IMR-90 (cell line): ENCODE measurements at regions not wholly inside any gene's neighbourhood (a gene's known extent, or its start where the extent isn't known, plus 50 kb on each side); places are given as distances from the start of the nearest gene placed in this dataset.

Source experiments
- ATAC-seq: fragments of 200-7000 bp; cut with Tn5 transposase; 2 replicates; pipeline ENCODE4 v1.9.1; 2020; ENCODE audit warnings: low read depth, mild to moderate bottlenecking, moderate library complexity
- BruUV-seq: library from RNA; stranded (reverse); fragments of 400-500 nt; replicated peaks from 2 replicates; lab custom pipeline; 2021; lab: Mats Ljungman, UMichigan
- CTCF ChIA-PET: fragments of 300-600 bp; formaldehyde crosslinking; extraction: SDS; loops from one replicate; lab custom pipeline; 2021; ENCODE audit warnings: antibody characterized with exemption; lab: Yijun Ruan, JAX
- POLR2A ChIA-PET: fragments of 300-600 bp; sonication (Branson Sonifier 250); formaldehyde crosslinking; loops from one replicate; lab custom pipeline; 2022; ENCODE audit warnings: antibody characterized with exemption; ENCODE audit not compliant: unreplicated experiment; lab: Charles Lee
- DNase-seq: peaks from one replicate; pipeline ENCODE4 v3.0.0; 2013
- H2AFZ ChIP-seq: replicated peaks from 2 replicates; pipeline ENCODE3; 2013; ENCODE audit warnings: low read length, mild to moderate bottlenecking; ENCODE audit not compliant: poor library complexity
- H2AK5ac ChIP-seq: 2 replicates; pipeline ENCODE4 v1.6.1; 2013; ENCODE audit warnings: low read depth, low read length, inconsistent platforms
- H2AK9ac ChIP-seq: replicated peaks from 2 replicates; pipeline ENCODE3; 2013; ENCODE audit warnings: mild to moderate bottlenecking, low read depth, low read length, moderate library complexity; ENCODE audit not compliant: poor library complexity
- H2BK120ac ChIP-seq: 2 replicates; pipeline ENCODE4 v1.6.1; 2013; ENCODE audit warnings: low read depth, low read length, inconsistent platforms
- H2BK15ac ChIP-seq: 3 replicates; pipeline ENCODE4 v1.6.1; 2013; ENCODE audit warnings: low read depth, low read length, inconsistent platforms
- H2BK20ac ChIP-seq: 2 replicates; pipeline ENCODE4 v1.6.1; 2013; ENCODE audit warnings: low read depth, mild to moderate bottlenecking, inconsistent platforms, low read length, moderate library complexity
- H2BK5ac ChIP-seq: 2 replicates; pipeline ENCODE4 v1.6.1; 2013; ENCODE audit warnings: mild to moderate bottlenecking, low read depth, low read length, inconsistent platforms; ENCODE audit not compliant: poor library complexity, severe bottlenecking
- H3K14ac ChIP-seq: replicated peaks from 2 replicates; pipeline ENCODE4 v1.6.1; 2013; ENCODE audit warnings: low read depth, low read length, inconsistent platforms
- H3K18ac ChIP-seq: 2 replicates; pipeline ENCODE4 v1.6.1; 2013; ENCODE audit warnings: low read depth, low read length, control low read depth
- H3K23ac ChIP-seq: 2 replicates; pipeline ENCODE4 v1.6.1; 2013; ENCODE audit warnings: low read depth, low read length, inconsistent platforms
- H3K27ac ChIP-seq: 2 replicates; pipeline ENCODE4 v1.5.1; 2013; ENCODE audit warnings: mild to moderate bottlenecking, control low read depth, low read length; ENCODE audit not compliant: insufficient read depth
- H3K27me3 ChIP-seq: 2 replicates; pipeline ENCODE4 v1.6.1; 2013; ENCODE audit warnings: low read length; ENCODE audit not compliant: control insufficient read depth, insufficient read depth
- H3K36me3 ChIP-seq: 2 replicates; pipeline ENCODE4 v1.6.1; 2013; ENCODE audit warnings: low read length, mixed read lengths; ENCODE audit not compliant: control insufficient read depth, insufficient read depth
- H3K4ac ChIP-seq: 2 replicates; pipeline ENCODE4 v1.6.1; 2013; ENCODE audit warnings: low read depth, low read length, inconsistent platforms
- H3K4me1 ChIP-seq: 2 replicates; pipeline ENCODE4 v1.6.1; 2013; ENCODE audit warnings: low read length, mixed read lengths; ENCODE audit not compliant: control insufficient read depth, insufficient read depth
- H3K4me2 ChIP-seq: 2 replicates; pipeline ENCODE4 v1.6.1; 2013; ENCODE audit warnings: low read depth, mild to moderate bottlenecking, control low read depth, low read length, moderate library complexity
- H3K4me3 ChIP-seq: 2 replicates; pipeline ENCODE4 v1.5.1; 2013; ENCODE audit warnings: low read depth, mild to moderate bottlenecking, control low read depth, low read length, moderate library complexity; ENCODE audit not compliant: insufficient read depth
- H3K56ac ChIP-seq: 2 replicates; pipeline ENCODE4 v1.6.1; 2013; ENCODE audit warnings: low read length, inconsistent platforms; ENCODE audit not compliant: insufficient read depth; ENCODE audit errors: extremely low read depth
- H3K79me1 ChIP-seq, 2 experiments: 2 replicates each; pipeline ENCODE4 v1.6.1; 2013; ENCODE audit warnings: low read length in 2 of 2, inconsistent platforms in 1 of 2, low read depth in 1 of 2
- H3K9ac ChIP-seq: 2 replicates; pipeline ENCODE4 v1.6.1; 2013; ENCODE audit warnings: low read depth, low read length, control low read depth
- H3K9me1 ChIP-seq: 2 replicates; pipeline ENCODE4 v1.6.1; 2013; ENCODE audit warnings: low read length, inconsistent platforms; ENCODE audit not compliant: insufficient read depth
- H3K9me3 ChIP-seq: 2 replicates; pipeline ENCODE4 v1.6.1; 2013; ENCODE audit warnings: low read length; ENCODE audit not compliant: control insufficient read depth, insufficient read depth
- H4K20me1 ChIP-seq: 2 replicates; pipeline ENCODE4 v1.6.1; 2013; ENCODE audit warnings: low read length, inconsistent platforms; ENCODE audit not compliant: insufficient read depth
- H4K5ac ChIP-seq: 2 replicates; pipeline ENCODE4 v1.6.1; 2013; ENCODE audit warnings: mild to moderate bottlenecking, low read depth, low read length, control low read depth
- H4K8ac ChIP-seq, 2 experiments: 2 replicates each; pipeline ENCODE4 v1.6.1; 2013; ENCODE audit warnings: low read depth in 2 of 2, low read length in 2 of 2, control low read depth in 1 of 2, inconsistent platforms in 1 of 2
- H4K91ac ChIP-seq: 2 replicates; pipeline ENCODE4 v1.6.1; 2013; ENCODE audit warnings: low read depth, low read length, inconsistent platforms; ENCODE audit not compliant: insufficient read depth
- BHLHE40 ChIP-seq: fragments of 150-350 bp; IDR thresholded peaks from 2 replicates; pipeline ENCODE4 v1.6.1; 2016; ENCODE audit warnings: mild to moderate bottlenecking, low read depth, low read length
- CHD1 ChIP-seq: IDR thresholded peaks from 2 replicates; pipeline ENCODE4 v1.6.1; 2012; ENCODE audit warnings: low read depth, low read length, improper control_type of control experiment
- FOS ChIP-seq: fragments of 150-350 bp; IDR thresholded peaks from 2 replicates; pipeline ENCODE4 v1.6.1; 2016; ENCODE audit warnings: low read depth, low read length
- MAFK ChIP-seq: IDR thresholded peaks from 2 replicates; pipeline ENCODE4 v1.6.1; 2012; ENCODE audit warnings: low read depth, low read length, improper control_type of control experiment
- MXI1 ChIP-seq: IDR thresholded peaks from 2 replicates; pipeline ENCODE4 v1.6.1; 2012; ENCODE audit warnings: low read depth, mild to moderate bottlenecking, low read length, moderate library complexity, borderline replicate concordance
- POLR2A ChIP-seq: IDR thresholded peaks from 2 replicates; pipeline ENCODE4 v1.6.1; 2012; ENCODE audit warnings: mild to moderate bottlenecking, low read depth, low read length
- WGBS, 2 experiments: methylation state at CpG; one replicate each; pipeline versions ENCODE4 v1.1.5 to v1.1.7; 2013; ENCODE audit warnings: missing lambda C conversion rate in 2 of 2; ENCODE audit not compliant: insufficient read length in 1 of 2; ENCODE audit errors: extremely low coverage in 2 of 2; 5-methylcytosine and 5-hydroxymethylcytosine counted together
- dilution Hi-C: fragments of 300-500 bp; cut with HindIII; formaldehyde crosslinking; loops from one replicate; pipeline ENCODE4 v1.14.3; 2018; ENCODE audit warnings: low sequenced_read_pairs; ENCODE audit not compliant: unreplicated experiment
- in situ Hi-C: fragments of 300-500 bp; cut with MboI; formaldehyde crosslinking; loops from 3 replicates; pipeline ENCODE4 v1.14.3; 2019; ENCODE audit warnings: low sequenced_read_pairs, inconsistent platforms, mixed read lengths
- intact Hi-C: fragments of 100-400 bp; cut with micrococcal nuclease; formaldehyde crosslinking; loops from 2 replicates; pipeline ENCODE4 v1.10.0; 2022

- POLR2A ChIA-PET = no interaction called here
- no peak overlapping the region for H3K4me3 ChIP-seq
- H2BK5ac ChIP-seq = no peak overlapping the region
- no peak overlapping the region for H2BK15ac ChIP-seq
- DNase-seq (no peak), ATAC-seq (peak; percentile 64)
- H2BK120ac ChIP-seq = peak overlapping the region; percentile 12; the same call in 1 of the 2 replicates
- H4K5ac ChIP-seq = peak overlapping the region; percentile 49; the same call in 1 of the 2 replicates
- H3K56ac ChIP-seq = no peak overlapping the region
- H3K4me2 ChIP-seq = peak overlapping the region; percentile 58
- dilution Hi-C loops = no loop called here
- TF ChIP-seq MXI1 (no peak), MAFK (no peak), FOS (no peak), CHD1 (no peak), BHLHE40 (no peak), POLR2A (no peak)
- H3K4ac ChIP-seq = 0 out of 2 replicates have a peak overlapping the region, but pooled peaks have one; percentile 1
- intact Hi-C loops = no loop called here
- H2AK9ac ChIP-seq = no peak overlapping the region
- H3K18ac ChIP-seq = peak overlapping the region; percentile 20; the same call in 1 of the 2 replicates
- peak overlapping the region in 1 of 2 experiments; percentile 53; a peak in 1 of 4 replicates for H4K8ac ChIP-seq
- 0 out of 2 replicates have a peak overlapping the region, but pooled peaks have one; percentile 54 for H2BK20ac ChIP-seq
- WGBS, 2 experiments = 43% methylated on average over 7 of the region's 9 CpGs; no CpG with 5 or more reads in 1 of the 2 experiments
- no peaks in the 10 kb centered on the region for H4K20me1 ChIP-seq
- no peak overlapping the region for H3K23ac ChIP-seq
- H3K36me3 ChIP-seq = no peaks in the 10 kb centered on the region
- H3K4me1 ChIP-seq = peaks cover 6% of the 10 kb centered on the region
- H3K27ac ChIP-seq = peak overlapping the region; percentile 5; the same call in 1 of the 2 replicates
- H3K27me3 ChIP-seq = no peaks in the 10 kb centered on the region
- H3K79me1 ChIP-seq = no peaks in the 10 kb centered on the region
- no peak overlapping the region for H3K14ac ChIP-seq
- H2AK5ac ChIP-seq = no peak overlapping the region
- in situ Hi-C loops = no loop called here
- no peaks in the 10 kb centered on the region for H3K9me3 ChIP-seq
- H3K9me1 ChIP-seq = no peaks in the 10 kb centered on the region
- CTCF ChIA-PET = interaction anchor here (0.5 to 0.9 kb wide), 3 partner anchors 11 to 1126 kb away, joined by 3 to 6 read pairs (median 3); no protein-coding TSS in a partner anchor
- H3K9ac ChIP-seq = no peak overlapping the region
- H4K91ac ChIP-seq = no peak overlapping the region
- peak overlapping the region; percentile 73 for H2AFZ ChIP-seq
- BruUV-seq = no TSS peak
Observed at GRCh38 chr21:16071092-16071491, 341.3 kb downstream of the USP25 start.
